Fibroblast of skin of left quadriceps (primary cell): ENCODE measurements at regions not wholly inside any gene's neighbourhood (a gene's known extent, or its start where the extent isn't known, plus 50 kb on each side); places are given as distances from the start of the nearest gene placed in this dataset.
"Not testable (repeated sequence)": the region's sequence is repeated elsewhere in the genome, so short reads cannot be mapped to it uniquely, and the experiment has no call there.

Source experiments
- DNase-seq, 2 experiments: peaks; one replicate each; pipeline ENCODE4 v3.0.0-alpha.2; 2013; ENCODE audit warnings: low read depth in 2 of 2

DNA sequence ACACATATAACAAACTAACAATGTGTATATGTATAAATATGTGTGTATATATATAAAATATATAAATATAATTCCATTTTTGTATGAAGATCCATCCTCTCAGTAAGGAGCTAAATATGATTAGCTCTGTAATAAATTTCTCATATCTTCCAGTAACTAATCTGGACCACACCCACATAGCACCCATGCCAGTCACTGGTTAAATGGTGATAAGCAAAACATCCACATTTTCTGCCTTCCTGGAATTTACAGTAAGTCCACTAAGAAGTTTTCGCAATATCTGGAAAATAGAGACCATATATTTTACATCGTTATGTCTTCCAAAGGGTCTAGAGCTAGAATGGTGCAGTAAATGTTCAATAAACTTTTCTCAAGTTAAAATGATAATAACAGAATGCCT, 151.5 kb upstream of the STMND1 start:
- DNase-seq = no peak

DNA sequence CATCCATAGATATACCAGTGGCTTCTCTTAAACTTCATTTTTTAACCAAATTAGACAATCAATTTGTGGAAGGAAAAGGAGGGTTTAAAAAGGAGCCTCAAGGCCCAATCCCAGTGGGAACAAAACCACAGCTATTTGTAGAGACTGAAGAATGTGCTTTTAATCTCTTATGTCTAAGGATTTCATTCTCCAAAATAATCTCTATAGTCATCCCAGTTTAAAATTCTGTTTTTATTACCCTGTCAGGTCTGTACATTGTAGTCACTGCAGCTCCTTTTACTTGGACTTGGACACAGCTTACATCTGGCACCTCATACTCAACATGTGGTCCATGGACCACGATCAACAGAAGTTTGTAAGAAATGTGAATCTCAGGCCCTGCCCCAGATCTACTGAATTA, 152.1 kb upstream of the STMND1 start:
- DNase-seq = peak; percentile 86

DNA sequence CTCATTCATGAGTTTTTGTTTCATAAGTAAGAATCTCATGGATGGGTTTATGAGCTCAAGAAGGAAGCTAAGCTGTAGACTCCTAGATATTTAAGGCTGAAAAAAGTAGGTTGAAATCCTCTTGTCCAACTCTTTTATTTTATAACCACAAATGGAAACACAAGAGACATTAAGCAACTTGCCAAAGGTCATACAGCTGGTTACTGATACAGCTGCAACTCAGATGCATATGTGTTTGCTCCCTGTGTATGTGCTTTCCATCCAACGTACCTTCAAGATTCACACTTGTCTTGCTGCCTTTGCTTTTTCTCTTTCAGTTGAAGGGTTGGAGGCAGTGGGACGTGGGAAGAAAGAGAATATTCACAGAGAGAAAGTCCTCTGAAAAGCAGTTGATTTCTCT, 153.5 kb upstream of the STMND1 start:
- DNase-seq = no peak

DNA sequence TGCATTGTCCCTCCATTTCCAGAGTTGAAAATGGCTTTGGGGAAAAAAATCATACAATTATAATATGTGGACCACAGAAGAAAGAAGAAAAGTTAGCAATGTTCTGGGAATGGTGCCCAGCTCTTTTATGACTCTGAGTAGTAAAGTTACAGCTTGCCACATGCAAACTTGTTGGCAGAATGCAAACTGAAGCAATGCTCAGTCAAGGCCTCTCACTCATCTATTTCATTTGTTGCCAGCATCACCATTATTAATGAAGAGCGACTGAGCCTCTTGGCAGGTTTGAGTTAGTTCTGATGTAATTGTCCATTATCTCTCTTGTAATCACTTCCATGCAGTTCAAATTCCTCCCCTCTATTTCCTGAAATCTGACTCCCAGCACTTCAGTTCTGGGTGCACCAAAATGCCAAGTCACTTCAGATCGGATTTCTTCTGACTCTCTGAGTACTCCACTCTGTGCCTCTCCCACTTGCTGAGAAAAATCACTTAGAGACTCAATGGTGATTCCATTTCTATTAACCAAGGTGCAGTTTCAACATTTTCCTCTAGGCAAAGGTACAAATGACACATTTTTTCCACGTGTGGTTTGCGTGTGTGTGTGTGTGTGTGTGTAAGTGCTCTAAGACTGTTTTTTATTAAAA, 154.4 kb upstream of the STMND1 start:
- peak; percentile 99 for DNase-seq

DNA sequence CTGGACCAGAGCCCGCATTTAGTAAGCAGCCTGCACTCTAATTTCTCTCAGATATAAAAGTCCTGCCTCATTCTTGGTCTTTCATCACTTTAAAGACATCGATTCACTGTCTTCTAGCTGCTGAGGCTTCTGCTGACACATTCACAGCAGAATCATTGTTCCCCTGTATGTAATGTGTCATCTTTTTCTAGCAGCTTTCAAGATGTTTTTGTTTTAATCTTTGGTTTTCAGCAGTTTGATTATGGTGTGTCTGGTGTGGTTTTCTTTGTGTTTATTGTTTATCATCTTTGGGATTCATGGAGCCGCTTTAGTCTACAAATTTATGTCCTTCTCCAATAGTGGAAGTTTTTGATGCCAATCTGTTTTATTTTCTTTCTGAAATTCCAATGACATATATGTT, 157.3 kb upstream of the STMND1 start:
- no peak for DNase-seq

DNA sequence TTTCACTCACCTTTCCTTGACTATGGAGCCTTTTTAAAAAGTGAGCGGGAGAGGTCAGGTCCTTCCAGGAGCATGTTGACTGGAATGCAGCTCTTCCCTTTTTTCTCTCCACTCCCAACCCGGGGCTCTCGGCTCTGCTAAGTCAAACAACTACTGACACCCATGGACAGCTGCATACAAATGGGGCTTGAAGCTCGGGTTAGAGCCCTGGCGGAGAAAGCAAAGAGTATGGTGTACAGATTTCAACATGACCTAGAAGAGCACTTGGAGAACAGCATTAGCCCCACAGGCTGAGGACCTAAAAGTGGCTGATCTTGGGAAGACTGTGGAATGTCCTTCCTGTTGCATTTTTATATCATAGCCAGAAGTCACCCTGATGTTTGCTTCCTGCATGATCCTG, 162.0 kb upstream of the STMND1 start:
- DNase-seq = no peak

DNA sequence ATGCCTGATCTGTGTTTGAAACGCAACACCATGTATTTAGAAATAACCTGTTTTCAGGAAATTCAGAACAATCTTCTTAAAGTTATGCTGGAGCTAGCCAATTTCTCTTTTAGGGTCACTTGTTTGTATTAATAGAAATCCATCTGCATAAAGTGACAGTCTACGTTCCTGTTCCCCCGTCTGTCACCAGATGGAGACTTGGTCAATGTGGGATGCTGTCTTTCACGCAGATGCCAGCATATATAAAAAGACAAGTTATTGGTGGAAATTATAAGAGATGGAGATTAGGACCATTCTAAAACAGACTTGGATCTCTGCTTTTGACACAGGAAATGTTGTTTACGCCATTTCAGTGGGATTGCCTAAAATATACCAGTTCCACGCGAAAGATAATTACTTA, 162.5 kb upstream of the STMND1 start:
- no peak for DNase-seq

DNA sequence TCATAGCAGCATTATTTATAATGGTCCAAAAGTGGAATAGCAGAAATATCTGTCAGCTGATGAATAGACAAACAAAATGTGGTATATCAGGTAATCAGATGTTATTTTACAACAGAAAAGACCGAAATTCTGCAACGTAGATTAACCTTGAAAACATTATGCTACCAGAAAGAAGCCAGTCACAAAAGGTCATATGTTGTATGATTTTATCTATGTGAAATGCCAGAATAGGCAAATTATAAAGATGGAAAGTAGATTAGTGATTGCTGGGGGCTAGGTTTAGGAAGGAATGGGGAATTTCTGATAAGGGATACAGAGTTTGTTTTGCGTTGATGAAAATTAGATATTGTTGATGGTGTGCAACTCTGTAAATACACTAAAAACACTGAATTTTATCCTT, 165.0 kb upstream of the STMND1 start:
- DNase-seq = no peak

DNA sequence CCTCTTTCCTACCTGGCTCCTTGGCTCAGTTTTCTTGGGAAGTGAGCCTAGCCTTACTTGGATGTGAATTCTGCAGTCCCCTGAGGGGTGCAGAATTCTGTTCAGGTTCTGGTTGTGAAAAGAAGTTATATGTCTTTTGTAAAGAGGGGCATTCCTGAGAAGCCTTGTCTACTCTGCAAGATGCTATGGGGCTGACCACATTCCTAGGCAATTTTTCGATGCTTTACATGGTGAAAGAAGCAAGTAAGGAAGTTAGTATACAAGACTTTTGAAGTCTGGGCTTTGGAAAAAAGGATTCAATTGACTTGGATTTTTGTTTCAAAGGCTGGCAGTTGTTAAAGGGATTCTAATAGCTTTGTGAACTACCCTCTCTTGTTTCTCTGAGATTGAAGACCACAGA, 167.9 kb upstream of the STMND1 start:
- DNase-seq = no peak

DNA sequence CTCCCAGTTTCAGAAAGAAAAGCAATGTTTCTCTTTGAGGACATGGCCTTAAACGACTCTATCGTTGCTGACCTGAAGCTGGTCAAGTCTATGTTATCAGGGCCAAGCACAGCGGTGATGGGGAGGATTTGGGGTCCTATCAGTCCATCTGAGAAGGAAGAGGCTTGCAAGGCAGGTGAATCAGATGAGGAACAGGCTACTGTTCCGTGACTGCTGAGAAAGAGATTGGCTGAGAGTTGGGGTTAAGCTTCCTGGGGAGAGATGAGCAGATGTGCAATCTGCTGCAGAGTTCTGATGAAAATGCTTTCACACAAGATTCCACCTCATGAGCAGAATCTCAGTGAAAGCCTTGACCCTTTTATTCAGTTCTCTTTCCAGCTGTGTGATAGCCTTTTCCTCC, 168.3 kb upstream of the STMND1 start:
- no peak for DNase-seq

DNA sequence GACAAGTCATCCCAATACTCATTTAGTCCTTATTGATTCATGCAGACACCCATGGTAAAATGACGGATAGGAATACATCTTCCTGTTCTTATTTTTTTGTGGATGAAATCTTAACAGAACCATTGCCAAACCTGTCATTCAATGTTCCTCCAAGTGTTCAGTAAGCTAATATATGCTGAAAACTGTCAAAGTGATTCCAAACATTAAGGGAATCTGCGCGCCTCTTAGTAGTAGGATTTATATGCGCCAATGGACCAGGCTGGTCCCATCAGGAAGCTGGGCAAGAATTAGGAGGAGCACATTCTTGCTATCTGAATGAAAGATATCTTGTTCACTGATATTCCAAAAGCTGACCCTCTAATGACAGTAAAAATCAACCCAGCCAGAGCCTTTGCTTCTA, 168.9 kb upstream of the STMND1 start:
- no peak for DNase-seq

DNA sequence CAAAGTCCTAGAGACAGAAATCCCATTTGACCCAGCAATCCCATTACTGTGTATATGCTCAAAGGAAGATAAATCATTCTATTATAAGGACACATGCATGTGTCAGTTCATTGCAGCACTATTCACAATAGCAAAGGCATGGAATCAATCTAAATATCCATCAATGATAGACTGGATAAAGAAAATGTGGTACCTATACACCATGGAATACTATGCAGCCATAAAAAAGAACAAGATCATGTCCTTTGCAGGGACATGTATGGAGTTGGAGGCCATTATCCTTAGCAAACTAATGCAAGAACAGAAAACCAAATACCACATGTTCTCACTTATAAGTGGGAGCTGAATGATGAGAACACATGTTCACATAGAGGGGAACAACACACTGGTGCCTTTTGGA, 169.8 kb upstream of the ATXN1 start:
- DNase-seq = not testable (repeated sequence)

DNA sequence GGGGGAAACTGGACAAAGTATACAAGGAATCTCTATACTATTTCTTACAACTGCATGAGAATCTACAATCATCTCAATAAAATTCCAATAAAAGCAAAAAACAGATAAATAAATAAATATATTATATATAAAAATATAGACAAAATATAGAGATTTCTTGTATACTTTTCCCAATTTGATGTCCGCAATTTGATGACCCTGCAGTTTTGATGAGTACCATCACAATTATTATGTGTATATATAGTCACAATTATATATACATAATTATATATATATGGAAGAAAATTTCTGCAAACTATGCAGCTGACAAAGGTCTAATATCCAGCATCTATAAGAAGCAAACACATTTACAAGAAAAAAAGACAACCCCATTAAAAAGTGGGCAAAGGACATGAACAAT, 169.2 kb upstream of the ATXN1 start:
- DNase-seq = no peak

DNA sequence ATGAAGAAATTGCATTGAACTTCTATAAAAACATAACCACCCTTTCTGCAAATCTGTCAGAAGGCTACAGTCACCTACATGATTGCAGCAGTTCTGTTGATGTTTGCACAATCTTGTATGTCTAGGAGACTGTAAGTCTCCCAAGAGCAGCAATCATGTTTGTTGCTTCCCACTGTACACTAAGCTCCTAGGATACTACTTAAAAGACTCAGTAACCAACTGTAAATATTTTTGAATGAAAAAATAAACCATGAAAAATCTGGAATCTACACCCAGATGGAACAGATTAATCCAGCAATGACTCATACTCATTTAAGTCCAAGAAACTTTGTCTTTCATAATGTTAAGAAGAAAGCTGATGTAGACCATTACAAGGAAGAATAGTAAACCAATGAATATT, 168.5 kb upstream of the ATXN1 start:
- peak; percentile 96 to 97 for DNase-seq

DNA sequence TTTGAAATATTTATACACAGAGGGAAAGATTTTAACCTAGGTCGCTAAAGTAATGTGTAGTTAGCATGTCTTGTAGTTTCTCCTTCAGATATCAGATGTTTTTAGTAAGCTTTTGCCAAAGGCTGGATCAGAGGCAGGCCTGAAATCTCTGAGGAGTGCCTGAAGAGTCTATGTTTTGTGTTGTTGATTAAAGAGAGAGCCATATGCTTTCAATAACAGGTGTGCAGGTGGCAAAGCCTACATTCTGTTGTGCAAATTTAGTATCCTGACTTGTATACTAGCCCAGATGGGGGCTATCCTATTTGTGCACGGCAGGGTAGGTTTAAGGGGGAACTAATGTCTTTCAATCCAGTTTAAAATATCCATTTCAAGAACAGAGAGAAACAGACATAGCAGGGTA, 167.1 kb upstream of the ATXN1 start:
- DNase-seq = no peak

DNA sequence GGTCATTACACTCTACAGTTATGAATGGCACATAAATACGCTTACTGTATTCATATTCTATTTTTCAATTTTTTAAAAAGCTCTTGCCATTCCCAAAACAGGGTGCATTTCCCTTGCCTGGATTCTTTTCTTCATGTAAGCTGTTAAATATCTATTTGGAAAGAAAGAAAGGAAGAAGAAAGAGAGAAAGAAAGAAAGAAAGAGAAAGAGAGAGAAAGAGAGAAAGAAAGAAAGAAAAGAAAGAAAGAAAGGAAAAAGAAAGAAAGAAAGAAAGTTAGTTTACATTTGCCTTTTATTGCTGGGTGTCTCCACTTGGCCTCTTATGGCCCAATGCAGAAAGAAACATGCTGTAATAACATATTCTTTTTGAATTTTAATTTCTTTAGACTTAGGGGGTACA, 165.9 kb upstream of the ATXN1 start:
- no peak for DNase-seq

DNA sequence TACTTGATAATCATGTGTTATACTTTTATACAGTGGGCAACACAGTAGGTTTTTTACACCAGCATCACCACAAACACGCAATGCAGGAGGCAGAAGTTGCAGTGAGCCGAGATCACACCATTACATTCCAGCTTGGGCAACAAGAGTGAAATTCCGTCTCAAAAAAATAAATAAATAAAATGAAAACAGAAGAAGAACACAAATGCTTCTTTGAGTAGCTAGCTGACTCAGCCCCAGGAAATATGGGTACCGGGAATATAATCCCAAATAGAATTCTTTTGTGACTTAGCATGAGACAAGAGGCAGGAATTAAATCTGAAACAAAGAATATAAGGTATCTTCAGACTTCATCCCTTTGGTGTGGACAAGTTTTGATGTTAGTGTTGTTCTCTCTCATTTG, 164.2 kb upstream of the ATXN1 start:
- DNase-seq = no peak

DNA sequence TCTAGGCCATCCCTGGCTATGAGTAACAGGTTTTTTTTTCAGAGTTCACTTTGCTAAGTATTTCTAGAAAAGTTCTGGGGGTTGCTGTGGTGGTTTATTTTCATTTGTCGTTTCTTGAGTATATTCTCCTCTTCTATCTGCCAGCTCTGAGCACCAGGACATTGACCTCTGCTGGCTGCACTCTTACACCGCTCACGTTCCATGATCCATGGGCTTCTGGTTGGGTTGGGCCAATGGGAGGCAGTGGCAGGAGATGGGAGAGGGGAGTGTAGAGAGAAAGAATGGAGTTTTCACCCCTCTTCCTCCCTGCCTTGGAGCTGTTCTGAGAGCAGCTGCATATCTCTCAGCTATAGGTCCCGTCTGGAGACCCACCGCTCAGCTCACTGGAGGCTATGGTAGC, 161.0 kb upstream of the ATXN1 start:
- no peak for DNase-seq

DNA sequence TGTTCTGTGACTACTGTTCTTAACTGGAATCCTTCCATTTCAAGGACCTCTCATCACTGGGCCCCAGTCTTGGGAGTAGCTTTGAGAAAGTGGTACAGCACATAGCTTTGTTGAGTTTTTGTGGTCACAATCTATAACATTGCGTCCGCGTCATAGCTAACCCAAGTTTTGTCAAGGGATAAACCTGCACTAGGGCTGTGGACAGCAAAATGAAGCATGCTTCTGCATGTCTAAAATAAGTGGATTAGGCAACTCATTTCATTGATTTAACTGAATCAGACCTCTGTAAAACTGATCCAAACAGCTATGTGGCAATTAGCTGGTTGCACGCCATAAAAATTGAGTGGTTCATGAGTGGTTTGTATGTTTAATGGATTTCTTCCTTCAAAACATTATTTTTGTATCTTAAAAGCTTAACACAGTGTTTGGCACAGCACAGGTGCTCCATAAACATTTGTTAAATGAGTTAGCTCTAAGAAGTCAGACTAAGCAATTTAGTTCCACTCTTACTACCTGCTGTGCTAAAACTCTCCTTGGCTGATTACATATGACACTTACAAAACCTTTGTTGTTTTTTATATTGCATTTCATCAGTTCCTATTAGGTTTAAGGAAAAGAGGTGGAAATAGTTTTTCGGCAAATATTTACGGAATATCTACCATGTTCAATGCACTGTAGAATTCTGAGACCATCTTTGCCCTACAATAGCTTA, 160.3 kb upstream of the ATXN1 start:
- DNase-seq = peak in 1 of 2 experiments; percentile 23

DNA sequence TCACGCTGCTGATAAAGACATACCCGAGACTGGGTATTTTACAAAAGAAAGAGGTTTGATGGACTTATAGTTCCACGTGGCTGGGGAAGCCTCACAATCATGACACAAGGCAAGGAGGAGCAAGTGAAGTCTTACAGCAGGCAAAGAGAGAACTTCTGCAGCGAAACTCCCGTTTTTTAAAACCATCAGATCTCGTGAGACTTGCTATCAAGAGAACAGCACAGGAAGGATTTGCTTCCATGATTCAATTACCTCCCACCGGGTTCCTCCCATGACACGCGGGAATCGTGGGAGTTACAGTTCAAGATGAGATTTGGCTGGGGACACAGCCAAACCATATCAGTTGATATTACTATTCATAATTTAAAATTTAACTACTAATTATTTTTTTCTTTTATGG, 157.3 kb upstream of the ATXN1 start:
- no peak for DNase-seq

DNA sequence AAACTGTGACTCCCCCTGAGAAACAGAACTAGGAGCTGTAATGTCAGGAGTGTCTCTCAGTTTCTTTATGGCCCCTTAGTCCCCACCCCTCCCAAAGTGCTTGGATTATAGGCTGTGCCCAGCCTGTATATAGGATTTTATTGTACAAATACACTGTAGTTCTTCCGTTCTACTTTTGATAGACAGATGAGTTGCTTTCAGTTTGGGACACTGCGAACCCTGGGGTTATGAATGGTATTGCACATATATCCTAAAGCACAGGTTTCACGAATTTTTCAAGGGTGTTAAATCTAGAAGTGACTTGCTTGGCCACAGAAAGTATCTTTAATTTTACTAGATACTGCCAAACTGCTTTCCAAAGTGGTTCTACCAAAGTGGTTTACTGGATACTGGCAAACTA, 152.9 kb upstream of the ATXN1 start:
- DNase-seq = no peak

DNA sequence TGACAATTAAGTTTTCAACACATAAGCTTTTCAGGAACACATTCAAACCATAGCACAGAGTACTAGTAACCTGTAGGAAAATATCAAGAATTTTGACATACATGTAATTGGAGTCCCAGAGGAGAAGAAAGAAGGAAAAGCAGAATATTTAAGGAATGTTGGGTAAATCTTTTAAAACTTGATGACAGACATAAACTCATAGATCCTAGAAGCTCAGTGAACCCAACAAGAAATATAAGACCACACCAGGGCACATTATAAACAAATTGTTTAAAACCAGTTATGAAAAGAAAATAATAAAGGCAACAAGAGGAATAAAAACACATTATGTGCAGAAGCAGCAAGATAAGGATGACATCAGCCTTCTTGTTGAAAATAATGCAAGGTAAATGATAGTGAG, 151.5 kb upstream of the ATXN1 start:
- DNase-seq = no peak

DNA sequence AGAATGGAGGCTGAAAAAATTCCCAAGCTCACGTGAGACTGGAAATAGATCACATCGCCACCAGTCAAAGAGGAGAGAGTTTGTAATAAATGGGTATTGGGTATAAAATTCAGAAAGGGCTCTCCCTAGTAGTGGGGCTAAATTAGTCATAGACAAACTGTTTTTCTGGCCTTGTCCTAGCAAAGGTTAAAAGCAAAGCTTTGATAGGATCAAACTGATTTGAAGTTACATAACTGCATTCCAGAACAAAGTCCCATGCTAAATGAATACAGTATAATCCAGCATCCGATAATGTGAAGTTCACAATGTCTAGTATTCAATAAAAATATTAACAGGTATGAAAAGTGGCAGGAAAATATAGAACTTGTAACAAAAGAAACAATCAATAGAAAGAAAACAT, 149.8 kb upstream of the ATXN1 start:
- DNase-seq = no peak
